SK-N-MC (cell line): ENCODE measurements at regions not wholly inside any gene's neighbourhood (a gene's known extent, or its start where the extent isn't known, plus 50 kb on each side); places are given as distances from the start of the nearest gene placed in this dataset.

Source experiments
- EZH2 ChIP-seq: fragments of 200-600 bp; sonication (generic); IDR thresholded peaks from one replicate; pipeline ENCODE4 v1.6.1; 2017; ENCODE audit warnings: antibody characterized with exemption
- FOXP2 ChIP-seq: optimal IDR thresholded peaks from 2 replicates; pipeline ENCODE3; 2011; ENCODE audit warnings: mild to moderate bottlenecking, moderate library complexity; ENCODE audit not compliant: insufficient read depth; ENCODE audit errors: extremely low read length, control extremely low read depth
- POLR2AphosphoS5 ChIP-seq: IDR thresholded peaks from 2 replicates; pipeline ENCODE4 v1.6.1; 2012; ENCODE audit warnings: mild to moderate bottlenecking, low read depth, low read length, borderline replicate concordance

DNA sequence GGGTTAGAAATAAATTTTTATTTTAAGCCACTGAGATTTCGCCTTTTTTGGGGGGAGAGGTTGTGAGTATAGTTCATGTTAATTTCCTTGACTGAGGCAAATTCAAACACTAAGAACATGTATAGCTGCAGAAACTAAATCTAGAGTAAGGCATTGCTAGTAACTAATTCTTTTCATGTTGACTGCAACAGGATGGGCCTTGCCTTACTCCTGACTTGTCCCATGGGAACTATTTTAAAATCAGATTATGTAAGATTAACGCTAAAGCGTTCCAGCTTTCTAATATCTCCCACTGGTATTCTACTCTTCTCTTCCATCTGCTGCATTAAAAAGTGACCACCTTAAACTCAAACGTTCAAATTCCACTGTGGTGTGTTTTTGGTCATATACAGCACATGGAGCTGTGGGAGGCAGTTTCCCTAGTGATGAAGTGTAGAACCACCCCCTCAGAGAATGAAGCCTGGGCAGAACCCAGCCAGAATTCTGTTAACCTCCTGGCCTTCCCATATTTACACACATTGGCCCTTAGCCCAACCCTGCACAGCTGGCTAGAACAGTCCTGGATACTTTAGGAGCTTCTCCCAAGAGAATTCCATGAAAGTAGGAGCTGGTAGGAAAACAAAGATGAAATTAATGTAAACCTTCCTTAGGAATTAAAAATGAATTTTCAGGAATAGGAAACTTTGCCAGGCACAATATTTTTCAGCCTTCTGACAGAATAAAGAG is 687.8 kb downstream of the SLC4A3 start:
- no peak for TF ChIP-seq EZH2
- TF ChIP-seq POLR2AphosphoS5: no peak
- no peak for TF ChIP-seq FOXP2
